WI38 (cell line): ENCODE measurements at regions not wholly inside any gene's neighbourhood (a gene's known extent, or its start where the extent isn't known, plus 50 kb on each side); places are given as distances from the start of the nearest gene placed in this dataset.
"Not testable (repeated sequence)": the region's sequence is repeated elsewhere in the genome, so short reads cannot be mapped to it uniquely, and the experiment has no call there.

ENCODE experiments used
- H3K4me3 ChIP-seq: 2 replicates; pipeline ENCODE4 v1.5.1; 2011; ENCODE audit warnings: low read depth, mild to moderate bottlenecking, control low read depth, low read length
- CTCF ChIP-seq: IDR thresholded peaks from 2 replicates; pipeline ENCODE4 v1.5.1; 2012; ENCODE audit warnings: low read depth, mild to moderate bottlenecking, control low read depth, low read length

GRCh38 chr19:28636016-28636629 is 576.8 kb downstream of the UQCRFS1 start:
- H3K4me3 ChIP-seq, result no peak overlapping the region

GRCh38 chr19:28634837-28635236 is 578.1 kb downstream of the UQCRFS1 start:
- no peak for TF ChIP-seq CTCF
- H3K4me3 ChIP-seq, result no peak overlapping the region

More at GRCh38 chr19:28636016-28636629, 576.8 kb downstream of the UQCRFS1 start:
- no peak for TF ChIP-seq CTCF

GRCh38 chr19:28634019-28634328 is 579.0 kb downstream of the UQCRFS1 start:
- no peak overlapping the region for H3K4me3 ChIP-seq
- no peak for TF ChIP-seq CTCF

GRCh38 chr19:28633319-28634018 is 579.5 kb downstream of the UQCRFS1 start:
- H3K4me3 ChIP-seq, result no peak overlapping the region
- peak; percentile 48 for TF ChIP-seq CTCF

- TF ChIP-seq CTCF, result no peak
- no peak overlapping the region for H3K4me3 ChIP-seq
These were observed 580.4 kb downstream of the UQCRFS1 start for GRCh38 chr19:28632371-28633080.

GRCh38 chr19:28631961-28632360 is 581.0 kb downstream of the UQCRFS1 start:
- no peak overlapping the region for H3K4me3 ChIP-seq
- no peak for TF ChIP-seq CTCF

- no peak for TF ChIP-seq CTCF
- no peak overlapping the region for H3K4me3 ChIP-seq
These were observed 585.3 kb downstream of the UQCRFS1 start for GRCh38 chr19:28627669-28628068.

- H3K4me3 ChIP-seq, result not testable (repeated sequence)
These were observed 586.5 kb downstream of the UQCRFS1 start for GRCh38 chr19:28626407-28626806.
